ENCODE measurements at regions not wholly inside any gene's neighbourhood (a gene's known extent, or its start where the extent isn't known, plus 50 kb on each side); places are given as distances from the start of the nearest gene placed in this dataset.

- WGBS, 2 donors (ENCODE audit: low coverage in 1 of 2): 64% methylated on average over 1 of the region's 1 CpG; no CpG with 5 or more reads in 1 of the 2 donors
- H3K4me1 ChIP-seq: peaks cover 0 to 17% (median 2%) of the 10 kb centered on the region in 3 donors
- H3K9me3 ChIP-seq: no peaks in the 10 kb centered on the region
- ATAC-seq: no peak
- no peak overlapping the region for H3K27ac ChIP-seq
- no peak for TF ChIP-seq EP300 (IDR thresholded peaks at IDR 0.05)
- no peak for TF ChIP-seq POLR2AphosphoS5 (IDR thresholded peaks at IDR 0.05)
- TF ChIP-seq, protein P1, sequence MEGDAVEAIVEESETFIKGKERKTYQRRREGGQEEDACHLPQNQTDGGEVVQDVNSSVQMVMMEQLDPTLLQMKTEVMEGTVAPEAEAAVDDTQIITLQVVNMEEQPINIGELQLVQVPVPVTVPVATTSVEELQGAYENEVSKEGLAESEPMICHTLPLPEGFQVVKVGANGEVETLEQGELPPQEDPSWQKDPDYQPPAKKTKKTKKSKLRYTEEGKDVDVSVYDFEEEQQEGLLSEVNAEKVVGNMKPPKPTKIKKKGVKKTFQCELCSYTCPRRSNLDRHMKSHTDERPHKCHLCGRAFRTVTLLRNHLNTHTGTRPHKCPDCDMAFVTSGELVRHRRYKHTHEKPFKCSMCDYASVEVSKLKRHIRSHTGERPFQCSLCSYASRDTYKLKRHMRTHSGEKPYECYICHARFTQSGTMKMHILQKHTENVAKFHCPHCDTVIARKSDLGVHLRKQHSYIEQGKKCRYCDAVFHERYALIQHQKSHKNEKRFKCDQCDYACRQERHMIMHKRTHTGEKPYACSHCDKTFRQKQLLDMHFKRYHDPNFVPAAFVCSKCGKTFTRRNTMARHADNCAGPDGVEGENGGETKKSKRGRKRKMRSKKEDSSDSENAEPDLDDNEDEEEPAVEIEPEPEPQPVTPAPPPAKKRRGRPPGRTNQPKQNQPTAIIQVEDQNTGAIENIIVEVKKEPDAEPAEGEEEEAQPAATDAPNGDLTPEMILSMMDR (IDR thresholded peaks at IDR 0.05): no peak
- no peak for TF ChIP-seq POLR2A (IDR thresholded peaks at IDR 0.05)
- H3K36me3 ChIP-seq: no peaks in the 10 kb centered on the region
- H3K27me3 ChIP-seq: no peaks in the 10 kb centered on the region
- H3K4me3 ChIP-seq: no peak overlapping the region
These were observed 580.0 kb downstream of the SOX6 start for GRCh38 chr11:15776366-15776765.

- no peaks in the 10 kb centered on the region for H3K9me3 ChIP-seq
- no peak overlapping the region for H3K4me3 ChIP-seq
- TF ChIP-seq, protein P1 (IDR thresholded peaks at IDR 0.05): no peak
- TF ChIP-seq POLR2AphosphoS5 (IDR thresholded peaks at IDR 0.05): no peak
- TF ChIP-seq EP300 (IDR thresholded peaks at IDR 0.05): no peak
- TF ChIP-seq POLR2A (IDR thresholded peaks at IDR 0.05): no peak
- peaks cover 0 to 12% (median 2%) of the 10 kb centered on the region in 3 donors for H3K4me1 ChIP-seq
- H3K27ac ChIP-seq: no peak overlapping the region
- no peaks in the 10 kb centered on the region for H3K36me3 ChIP-seq
- ATAC-seq: no peak
- 58 to 100% methylated on average over 1 to 2 of the region's 2 CpGs for WGBS, 2 donors (ENCODE audit: low coverage in 1 of 2)
- no peaks in the 10 kb centered on the region for H3K27me3 ChIP-seq
These were observed 576.8 kb downstream of the SOX6 start for GRCh38 chr11:15779518-15779917.

DNA sequence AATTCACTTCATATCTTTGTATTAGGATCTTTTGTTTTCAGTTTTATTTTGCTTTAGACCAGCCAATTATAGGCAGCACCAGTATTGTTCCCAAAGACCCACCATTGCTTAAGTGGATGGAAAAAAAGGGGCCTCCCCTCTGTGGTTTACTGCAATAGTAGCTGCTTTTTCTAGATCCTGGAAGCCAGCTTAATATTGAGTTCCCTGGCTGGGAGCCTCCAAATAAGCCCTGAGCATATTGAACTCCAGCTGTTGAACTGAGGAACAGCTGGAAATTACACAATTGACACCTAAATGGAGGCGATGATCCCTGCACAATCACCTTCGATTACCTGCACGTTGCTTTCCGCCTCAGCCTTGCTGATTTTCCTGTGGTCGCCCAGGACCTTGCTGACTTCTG is 576.0 kb downstream of the SOX6 start:
- H3K9me3 ChIP-seq: no peaks in the 10 kb centered on the region
- no peaks in the 10 kb centered on the region for H3K27me3 ChIP-seq
- TF ChIP-seq, protein P1 (IDR thresholded peaks at IDR 0.05): no peak
- TF ChIP-seq POLR2A (IDR thresholded peaks at IDR 0.05) (no peak), EP300 (IDR thresholded peaks at IDR 0.05) (no peak), POLR2AphosphoS5 (IDR thresholded peaks at IDR 0.05) (no peak)
- no peak overlapping the region for H3K27ac ChIP-seq
- no peaks in the 10 kb centered on the region for H3K36me3 ChIP-seq
- no peak overlapping the region for H3K4me3 ChIP-seq
- H3K4me1 ChIP-seq: peaks cover 0 to 3% (median 0%) of the 10 kb centered on the region in 3 donors
- no peak for ATAC-seq
- WGBS, 2 donors (ENCODE audit: low coverage in 1 of 2): 70 to 86% methylated on average over 4 to 5 of the region's 5 CpGs

DNA sequence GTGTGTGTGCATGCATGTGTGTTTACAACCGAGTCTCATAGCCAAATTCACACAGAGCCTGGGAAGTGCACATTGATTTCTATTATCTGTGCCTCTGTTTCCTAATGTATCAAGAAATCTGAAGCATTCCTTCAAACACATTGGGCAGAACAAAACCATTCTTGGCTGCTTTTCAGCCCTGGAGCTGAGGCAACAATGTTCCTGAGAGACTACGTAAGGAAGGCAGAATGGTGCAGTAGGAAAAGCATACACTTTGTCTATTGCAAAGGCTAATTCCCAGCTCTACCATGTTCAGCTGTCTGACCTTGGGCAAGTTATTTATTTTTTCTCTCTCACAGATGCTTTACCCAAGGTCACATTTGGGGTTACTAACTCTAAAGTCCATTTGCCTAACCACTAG is 575.5 kb downstream of the SOX6 start:
- WGBS, 2 donors (ENCODE audit: low coverage in 1 of 2): 75 to 79% methylated on average over 2 of the region's 2 CpGs
- TF ChIP-seq EP300 (IDR thresholded peaks at IDR 0.05) (no peak), POLR2AphosphoS5 (IDR thresholded peaks at IDR 0.05) (no peak)
- no peaks in the 10 kb centered on the region for H3K27me3 ChIP-seq
- no peak for ATAC-seq
- H3K36me3 ChIP-seq: no peaks in the 10 kb centered on the region
- no peak overlapping the region for H3K4me3 ChIP-seq
- no peak overlapping the region for H3K27ac ChIP-seq
- no peaks in the 10 kb centered on the region for H3K9me3 ChIP-seq
- no peaks in the 10 kb centered on the region for H3K4me1 ChIP-seq

- Histone ChIP-seq H3K9me3 (no peaks in the 10 kb centered on the region), H3K27me3 (no peaks in the 10 kb centered on the region), H3K27ac (no peak overlapping the region), H3K4me3 (no peak overlapping the region), H3K4me1 (no peaks in the 10 kb centered on the region), H3K36me3 (no peaks in the 10 kb centered on the region)
- ATAC-seq: no peak
- no CpG with 5 or more reads among the region's 4 CpGs for WGBS, 2 donors (ENCODE audit: low coverage in 1 of 2)
- TF ChIP-seq POLR2AphosphoS5 (IDR thresholded peaks at IDR 0.05) (no peak), POLR2A (IDR thresholded peaks at IDR 0.05) (no peak), EP300 (IDR thresholded peaks at IDR 0.05) (no peak)
- TF ChIP-seq, protein P1 (IDR thresholded peaks at IDR 0.05): no peak
These were observed 572.7 kb downstream of the SOX6 start for GRCh38 chr11:15783619-15784018.
